GM18505 (cell line): ENCODE measurements at regions not wholly inside any gene's neighbourhood (a gene's known extent, or its start where the extent isn't known, plus 50 kb on each side); places are given as distances from the start of the nearest gene placed in this dataset.
A peak's percentile ranks its signal among the peaks of the same experiment; 100 is the strongest.

Source experiments
- ATAC-seq: cut with Tn5 transposase; IDR thresholded peaks from one replicate; pipeline ENCODE4 v1.9.1; 2021; ENCODE audit not compliant: unreplicated experiment
- POLR2A ChIP-seq: IDR thresholded peaks from 4 replicates; pipeline ENCODE4 v1.6.1; 2011; ENCODE audit warnings: borderline replicate concordance; ENCODE audit not compliant: insufficient read depth, insufficient read length; ENCODE audit errors: extremely low read depth

DNA sequence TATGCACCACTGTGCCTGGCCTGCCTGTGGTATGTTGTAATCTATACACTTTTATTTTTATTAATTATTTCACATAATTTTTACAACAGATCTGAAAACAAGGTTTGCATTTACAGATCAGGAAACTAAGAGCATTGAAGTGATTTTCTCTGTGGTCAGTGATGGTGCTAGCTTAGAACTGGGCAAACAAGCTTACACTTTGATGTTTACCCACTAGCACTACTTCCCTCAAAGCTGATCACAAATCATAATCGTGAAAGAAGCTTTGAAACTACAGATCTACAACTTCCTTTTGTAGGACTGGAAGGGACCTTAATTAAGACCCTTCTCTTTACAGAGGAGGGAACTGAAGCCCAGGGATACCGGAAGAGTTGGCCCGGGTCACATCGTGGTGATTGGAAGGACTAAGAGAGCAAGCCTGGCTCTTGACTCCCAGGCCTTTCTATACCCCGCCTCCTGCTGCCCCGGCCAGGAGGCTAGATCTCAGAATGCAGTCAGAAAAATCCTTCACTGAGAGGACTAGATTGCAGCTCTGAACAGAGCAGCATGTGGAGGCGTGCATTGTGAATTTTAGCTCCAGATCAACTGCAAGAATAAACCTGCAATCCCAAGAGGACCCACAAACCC is 93.7 kb upstream of the ZNF827 start:
- no peak for ATAC-seq
- no peak for TF ChIP-seq POLR2A

- peak; percentile 71 for ATAC-seq
- TF ChIP-seq POLR2A: peak; percentile 22
Measured at GRCh38 chr4:146029939-146030710, 91.5 kb upstream of the ZNF827 start.

GRCh38 chr4:146029147-146029546 is 90.5 kb upstream of the ZNF827 start:
- ATAC-seq: peak; percentile 65
- no peak for TF ChIP-seq POLR2A

DNA sequence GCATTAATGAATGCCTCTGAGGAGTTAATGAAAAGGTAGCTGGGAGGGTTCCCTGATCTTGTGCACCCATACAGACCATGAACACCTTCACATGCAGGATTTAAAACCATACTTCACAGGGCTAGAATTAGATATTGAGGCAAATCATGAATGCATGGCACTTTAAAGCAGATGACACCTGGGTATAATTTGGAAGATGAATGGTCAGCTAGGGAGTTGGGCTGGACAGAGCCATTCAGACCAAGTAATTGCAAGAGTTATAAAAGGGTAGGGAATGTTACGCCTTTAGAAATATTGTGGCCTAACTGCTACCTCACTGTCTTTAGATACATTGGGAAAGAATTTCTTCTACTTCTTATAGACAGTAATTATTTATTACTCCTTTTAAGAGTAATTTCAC is 89.1 kb upstream of the ZNF827 start:
- no peak for ATAC-seq
- TF ChIP-seq POLR2A: no peak

- peak; percentile 24 for TF ChIP-seq POLR2A
- ATAC-seq: peak; percentile 94
Measured at GRCh38 chr4:146023334-146023967, 84.8 kb upstream of the ZNF827 start.

DNA sequence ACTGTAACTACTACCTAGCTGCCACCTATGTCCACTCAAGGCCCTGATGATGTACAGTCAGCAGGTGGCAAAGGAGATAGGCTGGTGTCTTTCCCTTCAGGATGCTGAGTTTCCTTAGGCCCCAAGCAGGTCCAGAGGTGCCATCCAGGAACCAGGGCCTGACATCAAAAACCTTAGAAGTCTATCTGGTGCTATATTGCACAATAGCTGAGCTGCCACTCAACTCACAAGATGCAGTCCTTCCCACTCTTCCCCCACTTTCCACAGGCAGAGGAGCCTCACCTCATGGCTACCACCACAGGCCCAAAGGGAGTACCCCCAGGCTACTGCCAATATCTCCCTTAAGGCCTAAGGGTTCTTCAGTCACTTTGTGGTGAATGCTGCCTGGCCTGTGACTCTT is 83.9 kb upstream of the ZNF827 start:
- ATAC-seq: no peak
- TF ChIP-seq POLR2A: no peak

DNA sequence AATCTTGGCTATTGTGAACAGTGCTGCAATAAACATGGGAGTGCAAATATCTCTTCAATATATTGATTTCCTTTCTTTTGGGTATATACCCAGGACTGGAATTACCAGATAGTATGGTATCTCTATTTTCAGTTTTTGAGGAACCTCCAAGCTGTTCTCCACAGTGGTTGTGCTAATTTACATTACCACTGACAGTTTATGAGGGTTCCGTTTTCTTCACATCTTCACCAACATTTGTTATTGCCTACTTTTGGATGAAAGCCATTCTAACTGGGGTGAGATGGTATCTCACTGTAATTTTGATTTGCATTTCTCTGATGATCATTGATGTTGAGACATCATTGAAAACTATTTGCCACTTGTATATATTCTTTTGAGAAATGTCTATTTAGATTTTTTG is 79.6 kb upstream of the ZNF827 start:
- no peak for ATAC-seq
- TF ChIP-seq POLR2A: no peak

DNA sequence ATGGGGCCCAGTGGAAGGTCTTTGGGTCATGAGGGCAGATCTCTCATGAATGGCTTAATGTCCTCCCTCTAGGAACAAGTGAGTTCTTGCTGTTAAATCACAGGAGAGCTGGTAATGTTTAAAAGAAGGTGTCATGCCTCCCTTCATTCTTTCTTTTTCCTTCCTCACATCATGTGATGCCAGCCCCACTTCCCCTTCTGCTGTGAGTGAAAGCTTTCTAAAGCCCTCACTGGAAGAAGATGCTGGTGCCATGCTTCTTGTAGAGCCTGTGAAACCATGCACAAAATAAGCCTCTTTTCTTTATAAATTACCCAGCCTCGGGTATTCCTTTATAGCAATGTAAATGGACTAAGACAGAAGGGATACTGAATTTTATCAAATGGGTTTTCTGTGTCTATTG is 66.1 kb upstream of the ZNF827 start:
- ATAC-seq: no peak
- TF ChIP-seq POLR2A: no peak

DNA sequence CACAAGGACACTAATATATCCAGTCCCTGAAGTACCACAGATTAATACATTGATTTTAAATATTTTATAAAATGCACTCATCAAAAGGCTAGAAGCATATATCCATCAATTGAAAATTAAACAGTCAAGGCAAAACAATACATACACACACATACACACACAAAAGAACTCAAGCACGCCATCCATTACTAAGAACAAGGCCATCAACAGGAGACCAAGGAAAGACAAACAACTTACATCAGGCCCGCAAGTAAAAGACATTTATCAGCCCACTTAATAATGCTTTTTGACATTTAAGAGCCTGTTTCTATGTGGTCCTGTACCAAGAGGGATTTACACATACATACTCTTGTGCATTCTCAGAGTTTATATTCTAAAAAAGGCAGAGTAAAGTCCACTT is 50.0 kb upstream of the ZNF827 start:
- ATAC-seq: no peak
- no peak for TF ChIP-seq POLR2A
